Prostate gland (tissue), 2 donors: ENCODE measurements at regions not wholly inside any gene's neighbourhood (a gene's known extent, or its start where the extent isn't known, plus 50 kb on each side); places are given as distances from the start of the nearest gene placed in this dataset.
A peak's percentile ranks its signal among the peaks of the same experiment; 100 is the strongest.
"Not testable (repeated sequence)": the region's sequence is repeated elsewhere in the genome, so short reads cannot be mapped to it uniquely, and the experiment has no call there.

ENCODE experiments used
- DNase-seq: peaks from one replicate; pipeline ENCODE4 v3.0.0-alpha.2; 2019; ENCODE audit warnings: low spot score
- H3K27ac ChIP-seq, 2 donors: fragments of 200-600 bp; sonication (generic); 2 replicates each; pipeline ENCODE4 v1.5.1; 2017 to 2019
- H3K27me3 ChIP-seq: fragments of 200-600 bp; sonication (generic); replicated peaks from 2 replicates; pipeline ENCODE4 v1.5.1; 2019; ENCODE audit not compliant: insufficient read depth
- H3K36me3 ChIP-seq, 2 donors: fragments of 200-600 bp; sonication (generic); 1 replicate in 1 of 2; 2 replicates in 1 of 2; pipeline versions ENCODE4 v1.5.1 to v1.8.1; 2017 to 2019
- H3K4me1 ChIP-seq: fragments of 200-600 bp; sonication (generic); replicated peaks from 2 replicates; pipeline ENCODE4 v1.5.1; 2019
- H3K4me3 ChIP-seq, 2 donors: fragments of 200-600 bp; sonication (generic); 2 replicates each; pipeline ENCODE4 v1.5.1; 2017 to 2019
- H3K9me3 ChIP-seq: fragments of 200-600 bp; sonication (generic); 2 replicates; pipeline ENCODE4 v1.5.1; 2017
- CTCF ChIP-seq, 4 experiments: fragments of 200-600 bp in 2 of 4; fragments of 450-650 bp in 2 of 4; sonication (generic) in 2 of 4; IDR thresholded peaks; 1 replicate in 3 of 4; 2 replicates in 1 of 4; pipeline ENCODE4 v1.5.1; 2016 to 2019; ENCODE audit warnings: antibody characterized with exemption in 4 of 4, mild to moderate bottlenecking in 2 of 4, moderate library complexity in 2 of 4
- POLR2A ChIP-seq: fragments of 450-650 bp; IDR thresholded peaks from one replicate; pipeline ENCODE4 v1.6.1; 2016; ENCODE audit warnings: antibody characterized with exemption, mild to moderate bottlenecking
- POLR2AphosphoS5 ChIP-seq: sonication (generic); formaldehyde crosslinking; IDR thresholded peaks from one replicate; pipeline ENCODE4 v1.6.1; 2017; ENCODE audit warnings: antibody characterized with exemption
- WGBS: methylation state at CpG from one replicate; pipeline ENCODE4 v1.1.5; 2018; 5-methylcytosine and 5-hydroxymethylcytosine counted together
- intact Hi-C: fragments of 100-400 bp; cut with DNase I; formaldehyde crosslinking; loops from one replicate; pipeline ENCODE4 v1.14.2; 2022

- no peak for TF ChIP-seq POLR2A
- peak in 3 of 4 experiments; percentile 14 to 43 (median 42) for TF ChIP-seq CTCF (IDR thresholded peaks at IDR 0.05)
- Histone ChIP-seq H3K4me3 (no peak overlapping the region), H3K36me3 (no peaks in the 10 kb centered on the region), H3K4me1 (peaks cover 3% of the 10 kb centered on the region), H3K27me3 (no peaks in the 10 kb centered on the region), H3K9me3 (no peaks in the 10 kb centered on the region), H3K27ac (no peak overlapping the region)
- WGBS, result 54% methylated on average over 12 of the region's 12 CpGs
- no peak for DNase-seq
- intact Hi-C loops, result no loop called here
Observed at GRCh38 chr5:154642499-154643245, 112.5 kb upstream of the LARP1 start.

GRCh38 chr5:154640213-154640831 lies 114.9 kb upstream of the LARP1 start:
- H3K4me1 ChIP-seq, H3K27me3 ChIP-seq, intact Hi-C loops, DNase-seq, H3K9me3 ChIP-seq, H3K27ac ChIP-seq, H3K4me3 ChIP-seq, H3K36me3 ChIP-seq: not testable (repeated sequence)
- 38% methylated on average over 4 of the region's 4 CpGs for WGBS
- peak; percentile 10 to 56 (median 35) for TF ChIP-seq CTCF (IDR thresholded peaks at IDR 0.05)

GRCh38 chr5:154636786-154637185 lies 118.4 kb upstream of the LARP1 start:
- intact Hi-C loops, result loop anchor here (10.0 kb wide), 1 partner anchor 662 kb away; no protein-coding TSS in a partner anchor
- H3K27me3 ChIP-seq, H3K9me3 ChIP-seq, H3K4me3 ChIP-seq, H3K4me1 ChIP-seq, H3K36me3 ChIP-seq, H3K27ac ChIP-seq, DNase-seq: not testable (repeated sequence)
- 94% methylated on average over 7 of the region's 7 CpGs for WGBS

GRCh38 chr5:154636271-154636670 lies 118.9 kb upstream of the LARP1 start:
- not testable (repeated sequence) for H3K36me3 ChIP-seq, H3K4me1 ChIP-seq, DNase-seq, H3K27ac ChIP-seq, H3K4me3 ChIP-seq, H3K9me3 ChIP-seq, H3K27me3 ChIP-seq
- intact Hi-C loops, result loop anchor here (10.0 kb wide), 1 partner anchor 661 kb away; no protein-coding TSS in a partner anchor
- WGBS, result 79% methylated on average over 12 of the region's 12 CpGs

- WGBS, result 86% methylated on average over 4 of the region's 4 CpGs
- not testable (repeated sequence) for H3K27me3 ChIP-seq, H3K4me3 ChIP-seq, DNase-seq, H3K27ac ChIP-seq, H3K36me3 ChIP-seq, H3K4me1 ChIP-seq, H3K9me3 ChIP-seq
- intact Hi-C loops, result loop anchor here (10.0 kb wide), 1 partner anchor 659 kb away; no protein-coding TSS in a partner anchor
Observed at GRCh38 chr5:154633744-154634143, 121.4 kb upstream of the LARP1 start.

- Histone ChIP-seq H3K4me3 (no peak overlapping the region), H3K9me3 (no peaks in the 10 kb centered on the region), H3K27me3 (no peaks in the 10 kb centered on the region), H3K27ac (no peak overlapping the region), H3K4me1 (no peaks in the 10 kb centered on the region), H3K36me3 (no peaks in the 10 kb centered on the region)
- DNase-seq, result no peak
- TF ChIP-seq POLR2AphosphoS5 (no peak), POLR2A (no peak), CTCF (IDR thresholded peaks at IDR 0.05) (no peak)
- 97% methylated on average over 22 of the region's 22 CpGs for WGBS
- intact Hi-C loops, result loop anchor here (10.0 kb wide), 1 partner anchor 656 kb away; no protein-coding TSS in a partner anchor
Observed at GRCh38 chr5:154631141-154631540, 124.0 kb upstream of the LARP1 start.
